SK-N-SH treated with all-trans-retinoic acid at 6 μM for 48 hours (cell line): ENCODE measurements at regions not wholly inside any gene's neighbourhood (a gene's known extent, or its start where the extent isn't known, plus 50 kb on each side); places are given as distances from the start of the nearest gene placed in this dataset.

ENCODE experiments used
- ATAC-seq: fragments of 200-7000 bp; cut with Tn5 transposase; 3 replicates; pipeline ENCODE4 v1.9.1; 2020; ENCODE audit warnings: mild to moderate bottlenecking, moderate library complexity
- ARNTL ChIP-seq: fragments of 450-650 bp; formaldehyde crosslinking; IDR thresholded peaks from 2 replicates; pipeline ENCODE4 v1.5.0; 2020; ENCODE audit warnings: low read depth, mild to moderate bottlenecking, moderate library complexity, borderline replicate concordance
- BACH2 ChIP-seq: fragments of 250-450 bp; sonication (Bioruptor Pico); IDR thresholded peaks from 2 replicates; pipeline ENCODE4 v1.9.0; 2021; ENCODE audit warnings: mild to moderate bottlenecking, borderline replicate concordance
- CREB5 ChIP-seq: fragments of 250-450 bp; sonication (Bioruptor Pico); IDR thresholded peaks from 2 replicates; pipeline ENCODE4 v1.5.1; 2020; ENCODE audit warnings: low read depth, mild to moderate bottlenecking, moderate library complexity
- CSDC2 ChIP-seq: fragments of 250-450 bp; sonication (Bioruptor Pico); IDR thresholded peaks from 2 replicates; pipeline ENCODE4 v1.5.0; 2020; ENCODE audit warnings: mild to moderate bottlenecking, moderate library complexity
- CSRNP3 ChIP-seq: fragments of 250-450 bp; sonication (Bioruptor Pico); IDR thresholded peaks from 2 replicates; pipeline ENCODE4 v1.5.1; 2021; ENCODE audit warnings: mild to moderate bottlenecking, moderate library complexity
- ESRRG ChIP-seq: fragments of 250-450 bp; sonication (Bioruptor Pico); IDR thresholded peaks from 2 replicates; pipeline ENCODE4 v1.6.1; 2021; ENCODE audit warnings: mild to moderate bottlenecking
- GLIS3 ChIP-seq: fragments of 250-450 bp; sonication (Bioruptor Pico); IDR thresholded peaks from 2 replicates; pipeline ENCODE4 v1.5.0; 2020; ENCODE audit warnings: mild to moderate bottlenecking, moderate library complexity
- ISL1 ChIP-seq: fragments of 250-450 bp; sonication (Bioruptor Pico); IDR thresholded peaks from 2 replicates; pipeline ENCODE4 v2.1.2; 2022; ENCODE audit warnings: mild to moderate bottlenecking, moderate library complexity
- OSR1 ChIP-seq: fragments of 250-450 bp; sonication (Bioruptor Pico); IDR thresholded peaks from 2 replicates; pipeline ENCODE4 v1.8.0; 2022; ENCODE audit warnings: moderate library complexity, mild to moderate bottlenecking, inconsistent platforms
- PPARA ChIP-seq: fragments of 250-450 bp; sonication (Bioruptor Pico); IDR thresholded peaks from 2 replicates; pipeline ENCODE4 v1.5.0; 2020; ENCODE audit warnings: mild to moderate bottlenecking, borderline replicate concordance
- RARB ChIP-seq: fragments of 250-450 bp; sonication (Bioruptor Pico); IDR thresholded peaks from 2 replicates; pipeline ENCODE4 v1.8.0; 2021; ENCODE audit warnings: mild to moderate bottlenecking, moderate library complexity
- SNAI2 ChIP-seq: fragments of 250-450 bp; sonication (Bioruptor Pico); IDR thresholded peaks from 2 replicates; pipeline ENCODE4 v1.5.0; 2020; ENCODE audit warnings: mild to moderate bottlenecking, moderate library complexity
- TCF4 ChIP-seq: fragments of 250-450 bp; sonication (Bioruptor Pico); IDR thresholded peaks from 2 replicates; pipeline ENCODE4 v1.8.0; 2021; ENCODE audit warnings: mild to moderate bottlenecking, moderate library complexity, borderline replicate concordance
- TOX ChIP-seq: fragments of 250-450 bp; sonication (Bioruptor Pico); IDR thresholded peaks from 2 replicates; pipeline ENCODE4 v1.8.0; 2021; ENCODE audit warnings: mild to moderate bottlenecking, moderate library complexity, borderline replicate concordance
- TSHZ2 ChIP-seq: fragments of 250-450 bp; sonication (Bioruptor Pico); IDR thresholded peaks from 2 replicates; pipeline ENCODE4 v1.5.0; 2020; ENCODE audit warnings: mild to moderate bottlenecking, moderate library complexity
- ZC3H10 ChIP-seq: fragments of 250-450 bp; sonication (Bioruptor Pico); IDR thresholded peaks from 2 replicates; pipeline ENCODE4 v1.5.1; 2021; ENCODE audit warnings: mild to moderate bottlenecking, moderate library complexity
- ZFP3 ChIP-seq: fragments of 250-450 bp; sonication (Bioruptor Pico); IDR thresholded peaks from 2 replicates; pipeline ENCODE4 v1.5.0; 2020; ENCODE audit warnings: mild to moderate bottlenecking, moderate library complexity
- ZFP30 ChIP-seq: fragments of 450-650 bp; formaldehyde crosslinking; IDR thresholded peaks from 2 replicates; pipeline ENCODE4 v1.5.0; 2022; ENCODE audit warnings: mild to moderate bottlenecking, moderate library complexity
- ZNF565 ChIP-seq: fragments of 450-650 bp; formaldehyde crosslinking; conservative IDR thresholded peaks from 2 replicates; pipeline ENCODE4 v1.5.0; 2020; ENCODE audit warnings: low read depth, mild to moderate bottlenecking, moderate library complexity
- ZNF70 ChIP-seq: fragments of 450-650 bp; formaldehyde crosslinking; IDR thresholded peaks from 2 replicates; pipeline ENCODE4 v1.5.0; 2020; ENCODE audit warnings: mild to moderate bottlenecking, moderate library complexity
- ZNF8 ChIP-seq: fragments of 450-650 bp; formaldehyde crosslinking; IDR thresholded peaks from 2 replicates; pipeline ENCODE4 v1.5.0; 2020; ENCODE audit warnings: mild to moderate bottlenecking, moderate library complexity
- TF ChIP-seq, protein P1 (sequence below): fragments of 250-450 bp; sonication (Bioruptor Pico); IDR thresholded peaks from 2 replicates; pipeline ENCODE4 v1.8.0; 2020; ENCODE audit warnings: mild to moderate bottlenecking, moderate library complexity, borderline replicate concordance
- TF ChIP-seq, protein P2 (sequence below): fragments of 250-450 bp; sonication (Bioruptor Pico); IDR thresholded peaks from 2 replicates; pipeline ENCODE4 v1.8.0; 2021; ENCODE audit warnings: low read depth, mild to moderate bottlenecking, moderate library complexity, borderline replicate concordance

DNA sequence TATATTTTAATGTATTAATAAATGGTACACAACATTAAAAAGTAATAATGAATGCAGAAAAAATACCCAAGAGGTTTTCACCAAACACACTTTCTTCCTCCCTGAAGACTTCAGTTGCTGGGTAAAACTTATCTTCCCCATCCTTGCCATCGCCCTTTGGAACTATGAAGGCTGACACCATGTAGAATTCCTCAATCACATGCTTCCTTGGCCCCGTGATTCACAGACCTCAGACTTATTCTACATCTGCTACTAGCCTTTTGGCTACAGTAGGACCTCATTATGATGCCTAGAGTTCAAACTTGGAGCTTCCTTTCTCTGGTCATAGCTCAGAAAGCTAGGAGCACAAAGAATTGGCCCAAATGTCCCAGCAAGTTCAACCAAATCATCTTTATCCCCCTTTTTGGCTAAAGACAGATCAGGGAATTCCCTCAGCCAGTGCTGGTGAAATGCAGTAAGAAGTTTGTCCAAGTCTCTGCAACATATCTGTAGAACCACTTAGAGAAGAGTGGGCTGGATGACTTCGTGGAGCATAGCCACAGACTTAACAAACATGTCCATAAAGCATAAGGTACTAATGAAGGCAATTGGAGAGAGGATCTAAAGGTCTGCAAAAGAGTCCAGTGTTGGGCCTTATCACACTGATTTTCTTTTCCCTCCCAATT is 253.5 kb downstream of the SEC61B start:
- TF ChIP-seq PPARA (CRISPR knock-in tag) (no peak), CSRNP3 (CRISPR knock-in tag) (no peak), ARNTL (CRISPR knock-in tag) (no peak), TOX (no peak), ZNF8 (CRISPR knock-in tag) (no peak), CSDC2 (no peak), RARB (no peak), ZNF70 (no peak)
- TF ChIP-seq, protein P1, sequence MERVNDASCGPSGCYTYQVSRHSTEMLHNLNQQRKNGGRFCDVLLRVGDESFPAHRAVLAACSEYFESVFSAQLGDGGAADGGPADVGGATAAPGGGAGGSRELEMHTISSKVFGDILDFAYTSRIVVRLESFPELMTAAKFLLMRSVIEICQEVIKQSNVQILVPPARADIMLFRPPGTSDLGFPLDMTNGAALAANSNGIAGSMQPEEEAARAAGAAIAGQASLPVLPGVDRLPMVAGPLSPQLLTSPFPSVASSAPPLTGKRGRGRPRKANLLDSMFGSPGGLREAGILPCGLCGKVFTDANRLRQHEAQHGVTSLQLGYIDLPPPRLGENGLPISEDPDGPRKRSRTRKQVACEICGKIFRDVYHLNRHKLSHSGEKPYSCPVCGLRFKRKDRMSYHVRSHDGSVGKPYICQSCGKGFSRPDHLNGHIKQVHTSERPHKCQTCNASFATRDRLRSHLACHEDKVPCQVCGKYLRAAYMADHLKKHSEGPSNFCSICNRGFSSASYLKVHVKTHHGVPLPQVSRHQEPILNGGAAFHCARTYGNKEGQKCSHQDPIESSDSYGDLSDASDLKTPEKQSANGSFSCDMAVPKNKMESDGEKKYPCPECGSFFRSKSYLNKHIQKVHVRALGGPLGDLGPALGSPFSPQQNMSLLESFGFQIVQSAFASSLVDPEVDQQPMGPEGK (CRISPR knock-in tag): no peak
- ATAC-seq: no peak

DNA sequence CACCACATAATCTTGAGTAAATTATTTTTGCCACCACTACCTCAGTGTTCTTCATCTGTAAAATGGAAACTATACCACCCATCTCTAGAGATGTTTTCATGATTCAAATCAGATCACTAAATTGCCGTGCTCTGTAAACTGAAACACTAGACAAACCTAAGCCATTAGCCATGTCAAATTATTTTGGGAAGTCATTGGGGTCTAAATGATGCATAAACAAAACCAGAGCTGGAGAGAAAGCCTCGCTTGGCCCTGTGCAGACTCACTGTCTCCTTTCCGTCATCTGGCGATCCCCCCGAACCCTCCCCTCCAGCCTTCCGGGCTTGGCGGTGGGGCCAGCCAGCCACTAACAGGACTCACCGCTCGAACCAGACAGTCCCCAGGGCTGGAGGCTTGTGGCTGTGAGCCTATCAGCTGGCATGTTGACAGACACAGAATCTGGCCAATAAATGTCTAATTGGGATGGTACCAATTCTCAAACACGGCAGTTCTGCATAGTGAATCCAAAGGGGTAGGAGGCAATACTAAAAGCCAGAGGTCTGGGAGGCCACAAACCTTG is 256.5 kb downstream of the SEC61B start:
- TF ChIP-seq ZNF8 (CRISPR knock-in tag) (no peak), PPARA (CRISPR knock-in tag) (no peak), CREB5 (CRISPR knock-in tag) (no peak), CSRNP3 (CRISPR knock-in tag) (0 out of 2 replicates have a peak, but pooled peaks have one; percentile 60), ZC3H10 (CRISPR knock-in tag) (no peak), ZFP30 (CRISPR knock-in tag) (no peak), CSDC2 (no peak), ZFP3 (CRISPR knock-in tag) (no peak), ARNTL (CRISPR knock-in tag) (no peak), ZNF565 (CRISPR knock-in tag) (no peak), SNAI2 (CRISPR knock-in tag) (no peak), OSR1 (CRISPR knock-in tag) (no peak), ZNF70 (no peak), RARB (no peak), BACH2 (no peak), TSHZ2 (peak; percentile 93), GLIS3 (CRISPR knock-in tag) (no peak), ISL1 (peak; percentile 38), ESRRG (CRISPR knock-in tag) (no peak), TOX (no peak), TCF4 (CRISPR knock-in tag) (peak; percentile 94)
- TF ChIP-seq, protein P1 (CRISPR knock-in tag): no peak
- TF ChIP-seq, protein P2, sequence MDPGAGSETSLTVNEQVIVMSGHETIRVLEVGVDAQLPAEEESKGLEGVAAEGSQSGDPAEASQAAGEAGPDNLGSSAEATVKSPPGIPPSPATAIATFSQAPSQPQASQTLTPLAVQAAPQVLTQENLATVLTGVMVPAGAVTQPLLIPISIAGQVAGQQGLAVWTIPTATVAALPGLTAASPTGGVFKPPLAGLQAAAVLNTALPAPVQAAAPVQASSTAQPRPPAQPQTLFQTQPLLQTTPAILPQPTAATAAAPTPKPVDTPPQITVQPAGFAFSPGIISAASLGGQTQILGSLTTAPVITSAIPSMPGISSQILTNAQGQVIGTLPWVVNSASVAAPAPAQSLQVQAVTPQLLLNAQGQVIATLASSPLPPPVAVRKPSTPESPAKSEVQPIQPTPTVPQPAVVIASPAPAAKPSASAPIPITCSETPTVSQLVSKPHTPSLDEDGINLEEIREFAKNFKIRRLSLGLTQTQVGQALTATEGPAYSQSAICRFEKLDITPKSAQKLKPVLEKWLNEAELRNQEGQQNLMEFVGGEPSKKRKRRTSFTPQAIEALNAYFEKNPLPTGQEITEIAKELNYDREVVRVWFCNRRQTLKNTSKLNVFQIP (CRISPR knock-in tag): no peak
- ATAC-seq: peak; percentile 84
